ENCODE measurements at regions not wholly inside any gene's neighbourhood (a gene's known extent, or its start where the extent isn't known, plus 50 kb on each side); places are given as distances from the start of the nearest gene placed in this dataset.

- no peak for TF ChIP-seq PRDM15 (CRISPR knock-in tag; IDR thresholded peaks at IDR 0.05)
- no peak for TF ChIP-seq ZFP62 (CRISPR knock-in tag; IDR thresholded peaks at IDR 0.05)
- TF ChIP-seq TAF1 (CRISPR knock-in tag; IDR thresholded peaks at IDR 0.05) = no peak
- TF ChIP-seq ZBTB49 (CRISPR knock-in tag; IDR thresholded peaks at IDR 0.05; ENCODE audit: borderline replicate concordance) = no peak
- no peak for TF ChIP-seq SMAD3 (CRISPR knock-in tag; IDR thresholded peaks at IDR 0.05)
- no peak for TF ChIP-seq SRF (IDR thresholded peaks at IDR 0.05; ENCODE audit: low read depth, low read length)
- no peak for TF ChIP-seq POLR2A (IDR thresholded peaks at IDR 0.05; ENCODE audit: insufficient read depth in 1 of 2, low read depth in 2 of 2, low read length in 2 of 2)
- TF ChIP-seq FOXP1 (IDR thresholded peaks at IDR 0.05) = no peak
- no peak for TF ChIP-seq FOXP1 (CRISPR knock-in tag; IDR thresholded peaks at IDR 0.05)
These were observed 108.6 kb downstream of the LACC1 start for GRCh38 chr13:43988302-43988701.
